Fibroblast of the aortic adventitia (primary cell): ENCODE measurements at regions not wholly inside any gene's neighbourhood (a gene's known extent, or its start where the extent isn't known, plus 50 kb on each side); places are given as distances from the start of the nearest gene placed in this dataset.

Experiments
- DNase-seq: peaks from one replicate; pipeline ENCODE4 v3.0.0-alpha.2; 2010; ENCODE audit warnings: low read depth
- H3K4me3 ChIP-seq: 2 replicates; pipeline ENCODE4 v1.5.1; 2011; ENCODE audit warnings: low read depth, mild to moderate bottlenecking, control low read depth, low read length, moderate library complexity
- CTCF ChIP-seq: IDR thresholded peaks from 2 replicates; pipeline ENCODE4 v1.5.1; 2011; ENCODE audit warnings: mild to moderate bottlenecking, low read length, control low read depth, inconsistent platforms; ENCODE audit not compliant: insufficient read depth

GRCh38 chr18:6465281-6465680 lies 50.6 kb upstream of the L3MBTL4 start:
- no peak overlapping the region for H3K4me3 ChIP-seq
- TF ChIP-seq CTCF, result no peak
- DNase-seq, result no peak

GRCh38 chr18:6476190-6476589 lies 61.5 kb upstream of the L3MBTL4 start:
- no peak for DNase-seq
- TF ChIP-seq CTCF, result no peak
- H3K4me3 ChIP-seq, result no peak overlapping the region

GRCh38 chr18:6476880-6477279 lies 62.2 kb upstream of the L3MBTL4 start:
- TF ChIP-seq CTCF, result no peak
- H3K4me3 ChIP-seq, result no peak overlapping the region
- no peak for DNase-seq

DNA sequence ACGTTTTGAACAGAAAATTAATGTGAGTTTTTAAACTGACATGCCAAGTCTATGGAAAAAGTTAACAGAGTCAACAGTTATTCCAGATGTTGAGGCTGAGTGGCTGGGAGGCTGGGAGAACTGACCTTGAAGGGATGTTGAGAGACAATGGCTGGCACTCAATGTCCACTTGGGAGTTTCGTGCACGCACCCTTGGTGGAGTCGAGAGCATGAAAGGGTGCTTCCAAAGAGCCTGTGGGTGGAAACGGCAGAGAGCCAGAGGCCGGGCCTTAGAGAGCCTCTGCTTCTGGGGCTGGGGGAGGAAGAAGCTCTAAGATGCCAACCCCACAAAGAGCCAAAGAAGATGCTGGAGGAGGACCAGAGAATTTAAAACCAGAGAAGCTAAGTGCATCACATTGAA lies 63.4 kb upstream of the L3MBTL4 start:
- no peak for TF ChIP-seq CTCF
- H3K4me3 ChIP-seq, result no peak overlapping the region
- no peak for DNase-seq

DNA sequence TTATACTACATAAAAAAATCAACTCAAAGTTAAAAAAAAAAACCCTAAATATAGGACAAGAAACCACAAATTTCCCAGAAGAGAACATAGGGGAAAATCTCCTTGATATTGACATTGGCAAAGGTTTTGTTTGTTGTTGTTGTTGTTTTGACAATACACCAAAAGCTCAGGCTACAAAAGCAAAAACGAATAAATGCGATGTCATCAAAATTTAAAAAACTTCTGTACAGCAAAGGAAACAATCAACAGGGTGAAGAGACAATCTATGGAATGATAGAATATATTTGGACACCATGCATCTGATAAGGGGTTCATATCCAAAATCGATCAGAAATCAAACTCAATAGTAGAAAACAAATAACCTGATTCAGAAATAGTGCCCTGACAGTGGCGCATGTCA lies 65.0 kb upstream of the L3MBTL4 start:
- no peak overlapping the region for H3K4me3 ChIP-seq
- no peak for DNase-seq
- no peak for TF ChIP-seq CTCF

- peak; percentile 26 for TF ChIP-seq CTCF
- DNase-seq, result peak; percentile 27
- H3K4me3 ChIP-seq, result no peak overlapping the region
Measured at GRCh38 chr18:6482198-6482977, 67.7 kb upstream of the L3MBTL4 start.

- DNase-seq, result no peak
- no peak for TF ChIP-seq CTCF
Measured at GRCh38 chr18:6484659-6485058, 69.9 kb upstream of the L3MBTL4 start.

More at GRCh38 chr18:6484659-6485058, 69.9 kb upstream of the L3MBTL4 start:
- no peak overlapping the region for H3K4me3 ChIP-seq
